ENCODE measurements at regions not wholly inside any gene's neighbourhood (a gene's known extent, or its start where the extent isn't known, plus 50 kb on each side); places are given as distances from the start of the nearest gene placed in this dataset.

DNA sequence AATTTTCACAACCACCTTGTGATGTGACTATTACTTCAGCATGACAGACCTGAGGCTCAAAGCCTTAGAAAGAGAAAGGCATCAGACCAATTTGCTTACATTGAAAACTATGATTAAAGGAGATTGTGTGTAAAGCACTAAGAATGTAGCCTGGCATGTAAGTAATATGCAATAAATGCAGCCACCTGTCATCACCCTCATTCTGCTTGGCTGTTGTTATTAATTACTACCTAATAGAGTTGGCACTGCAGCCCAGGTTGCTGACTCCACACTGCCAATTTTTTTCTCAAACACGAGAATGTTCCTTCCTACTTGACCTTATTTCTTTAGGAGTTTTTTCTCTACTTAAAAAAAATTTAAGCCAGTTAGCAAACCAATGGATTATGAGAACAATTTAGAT lies 61.2 kb upstream of the NPVF start:
- Histone ChIP-seq H3K4me1 (ENCODE audit: control insufficient read depth in 1 of 2, extremely low read depth in 1 of 2, insufficient read depth in 2 of 2, low read length in 2 of 2) (no peaks in the 10 kb centered on the region), H3K36me3 (ENCODE audit: control insufficient read depth in 2 of 2, extremely low read depth in 1 of 2, insufficient read depth in 1 of 2, low read length in 1 of 2) (no peaks in the 10 kb centered on the region), H3K27me3 (replicated peaks in 1 of 2; ENCODE audit: control insufficient read depth in 2 of 2, extremely low read depth in 1 of 2, insufficient read depth in 2 of 2, low read length in 1 of 2) (no peaks in the 10 kb centered on the region), H3K27ac (ENCODE audit: low read length) (no peak overlapping the region), H3K4me3 (ENCODE audit: control insufficient read depth in 1 of 2, extremely low read depth in 1 of 2, low read length in 1 of 2) (no peak overlapping the region), H3K9me3 (no peaks in the 10 kb centered on the region)
- Mint-ChIP-seq H3K27ac (no peak overlapping the region), H3K4me1 (no peaks in the 10 kb centered on the region), H3K9me3 (no peaks in the 10 kb centered on the region), H3K4me3 (no peak overlapping the region), H3K27me3 (peaks cover 0 to 11% of the 10 kb centered on the region in 2 donors), H3K36me3 (no peaks in the 10 kb centered on the region)
- DNase-seq (no peak), ATAC-seq (replicated peaks in 1 of 4) (no peak)
- ChIA-PET CTCF (no interaction called here), POLR2A (no interaction called here)
- WGBS (ENCODE audit: insufficient coverage) = no CpG with 5 or more reads among the region's 1 CpG

DNA sequence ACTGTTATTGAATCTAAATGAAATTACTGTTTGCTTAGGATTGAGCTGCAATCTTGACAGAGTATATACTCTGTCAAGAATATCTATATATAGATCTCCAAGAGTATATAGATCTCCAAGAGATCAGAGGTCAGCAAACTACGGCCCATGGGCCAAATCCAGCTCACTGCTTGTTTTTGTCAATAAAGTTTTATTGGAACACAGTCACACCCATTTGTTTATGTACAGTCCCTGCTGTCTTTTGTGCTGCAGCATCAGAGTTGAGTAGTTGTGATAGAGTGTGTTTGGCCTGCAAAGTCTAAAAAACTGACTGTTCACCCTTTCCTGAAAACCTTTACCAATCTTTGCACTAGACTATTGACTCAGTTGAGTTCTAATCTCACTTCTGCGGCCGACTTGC lies 66.3 kb upstream of the NPVF start:
- ChIA-PET POLR2A (no interaction called here), CTCF (no interaction called here)
- Mint-ChIP-seq H3K4me3 (no peak overlapping the region), H3K27me3 (peaks cover 0 to 5% of the 10 kb centered on the region in 2 donors), H3K9me3 (no peaks in the 10 kb centered on the region), H3K27ac (no peak overlapping the region), H3K36me3 (no peaks in the 10 kb centered on the region), H3K4me1 (no peaks in the 10 kb centered on the region)
- ATAC-seq (replicated peaks in 1 of 4) = no peak
- H3K4me1 ChIP-seq (ENCODE audit: control insufficient read depth in 1 of 2, extremely low read depth in 1 of 2, insufficient read depth in 2 of 2, low read length in 2 of 2) = no peaks in the 10 kb centered on the region
- no peaks in the 10 kb centered on the region for H3K36me3 ChIP-seq (ENCODE audit: control insufficient read depth in 2 of 2, extremely low read depth in 1 of 2, insufficient read depth in 1 of 2, low read length in 1 of 2)
- H3K4me3 ChIP-seq (ENCODE audit: control insufficient read depth in 1 of 2, extremely low read depth in 1 of 2, low read length in 1 of 2) = no peak overlapping the region
- no peak overlapping the region for H3K27ac ChIP-seq (ENCODE audit: low read length)
- WGBS (ENCODE audit: insufficient coverage) = no CpG with 5 or more reads among the region's 3 CpGs
- H3K9me3 ChIP-seq = no peaks in the 10 kb centered on the region
- no peak for DNase-seq
- no peaks in the 10 kb centered on the region for H3K27me3 ChIP-seq (replicated peaks in 1 of 2; ENCODE audit: control insufficient read depth in 2 of 2, extremely low read depth in 1 of 2, insufficient read depth in 2 of 2, low read length in 1 of 2)

DNA sequence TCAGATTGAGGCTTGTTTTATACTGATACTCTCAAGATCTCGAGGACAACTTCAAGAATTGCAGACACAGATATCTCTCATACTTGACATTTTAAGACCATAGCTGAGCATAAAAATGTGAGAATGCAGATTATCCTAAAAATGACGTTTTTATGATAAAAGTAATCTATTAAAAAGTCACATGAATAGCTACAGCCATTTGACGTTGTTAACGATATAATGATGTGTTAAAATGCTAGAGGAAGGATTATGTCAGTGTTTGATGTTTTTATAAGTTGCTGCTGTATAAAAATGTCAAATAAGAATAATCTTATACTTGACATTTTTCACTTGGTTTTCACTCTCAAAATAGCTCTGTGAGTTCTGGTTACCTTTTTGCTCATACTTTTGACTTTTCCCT lies 67.1 kb upstream of the NPVF start:
- POLR2A ChIA-PET = no interaction called here
- H3K9me3 ChIP-seq = no peaks in the 10 kb centered on the region
- Mint-ChIP-seq H3K36me3 (no peaks in the 10 kb centered on the region), H3K27ac (no peak overlapping the region), H3K27me3 (peaks cover 0 to 2% of the 10 kb centered on the region in 2 donors), H3K9me3 (no peaks in the 10 kb centered on the region), H3K4me1 (no peaks in the 10 kb centered on the region), H3K4me3 (no peak overlapping the region)
- no CpG with 5 or more reads among the region's 4 CpGs for WGBS (ENCODE audit: insufficient coverage)
- H3K27ac ChIP-seq (ENCODE audit: low read length) = no peak overlapping the region
- H3K4me3 ChIP-seq (ENCODE audit: control insufficient read depth in 1 of 2, extremely low read depth in 1 of 2, low read length in 1 of 2) = no peak overlapping the region
- ATAC-seq (replicated peaks in 1 of 4) = no peak
- no peaks in the 10 kb centered on the region for H3K27me3 ChIP-seq (replicated peaks in 1 of 2; ENCODE audit: control insufficient read depth in 2 of 2, extremely low read depth in 1 of 2, insufficient read depth in 2 of 2, low read length in 1 of 2)
- H3K36me3 ChIP-seq (ENCODE audit: control insufficient read depth in 2 of 2, extremely low read depth in 1 of 2, insufficient read depth in 1 of 2, low read length in 1 of 2) = no peaks in the 10 kb centered on the region
- DNase-seq = no peak
- H3K4me1 ChIP-seq (ENCODE audit: control insufficient read depth in 1 of 2, extremely low read depth in 1 of 2, insufficient read depth in 2 of 2, low read length in 2 of 2) = no peaks in the 10 kb centered on the region
- CTCF ChIA-PET = no interaction called here

DNA sequence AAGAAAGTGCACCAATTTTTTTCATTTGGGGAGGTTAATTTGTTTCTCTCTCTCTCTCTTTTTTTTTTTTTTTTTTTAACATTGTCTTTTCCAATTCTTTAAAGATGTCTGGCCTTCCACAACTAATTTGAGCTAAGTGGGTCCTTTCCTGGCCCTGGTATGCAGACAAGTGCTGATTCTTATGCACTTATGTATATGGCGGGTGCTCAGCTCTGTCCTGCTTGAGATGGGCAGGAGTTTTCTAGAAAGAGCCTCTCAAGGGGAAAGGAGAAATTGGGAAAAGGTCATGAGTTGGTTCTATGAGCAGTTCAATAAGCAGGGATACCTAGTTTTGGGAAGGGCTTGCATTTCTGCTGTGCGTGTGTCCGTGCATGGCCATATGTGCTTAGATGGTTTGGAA lies 67.8 kb upstream of the NPVF start:
- Mint-ChIP-seq H3K4me1 (no peaks in the 10 kb centered on the region), H3K9me3 (no peaks in the 10 kb centered on the region), H3K4me3 (no peak overlapping the region), H3K27ac (no peak overlapping the region), H3K27me3 (peaks cover 0 to 6% of the 10 kb centered on the region in 2 donors), H3K36me3 (no peaks in the 10 kb centered on the region)
- Histone ChIP-seq H3K36me3 (ENCODE audit: control insufficient read depth in 2 of 2, extremely low read depth in 1 of 2, insufficient read depth in 1 of 2, low read length in 1 of 2) (no peaks in the 10 kb centered on the region), H3K27ac (ENCODE audit: low read length) (no peak overlapping the region), H3K4me3 (ENCODE audit: control insufficient read depth in 1 of 2, extremely low read depth in 1 of 2, low read length in 1 of 2) (no peak overlapping the region), H3K4me1 (ENCODE audit: control insufficient read depth in 1 of 2, extremely low read depth in 1 of 2, insufficient read depth in 2 of 2, low read length in 2 of 2) (no peaks in the 10 kb centered on the region), H3K9me3 (no peaks in the 10 kb centered on the region), H3K27me3 (replicated peaks in 1 of 2; ENCODE audit: control insufficient read depth in 2 of 2, extremely low read depth in 1 of 2, insufficient read depth in 2 of 2, low read length in 1 of 2) (no peaks in the 10 kb centered on the region)
- POLR2A ChIA-PET = no interaction called here
- CTCF ChIA-PET = interaction anchor here in 1 of 2 donors (0.7 kb wide), 2 partner anchors 9 to 23 kb away, joined by 3 to 4 read pairs; no protein-coding TSS in a partner anchor
- no peak for DNase-seq
- 88% methylated on average over 1 of the region's 3 CpGs for WGBS (ENCODE audit: insufficient coverage)
- ATAC-seq (replicated peaks in 1 of 4) = no peak

DNA sequence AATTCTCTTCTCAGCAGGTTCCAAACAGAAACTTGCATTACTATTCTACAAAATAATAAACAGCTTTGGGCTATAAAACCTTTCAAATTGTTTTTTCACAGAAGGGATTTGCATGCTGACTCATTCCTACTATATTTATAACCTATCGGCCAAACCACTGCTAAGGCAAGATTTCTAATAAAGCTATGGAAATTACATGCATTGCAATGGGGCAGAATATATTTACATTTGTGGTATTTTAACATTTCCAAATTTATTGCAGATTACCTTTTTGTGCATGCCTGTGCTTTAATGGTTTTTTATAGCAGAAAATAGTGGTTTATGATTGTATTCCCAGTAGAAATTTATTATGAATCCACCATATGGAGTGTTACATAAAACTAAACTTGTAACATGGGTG lies 69.0 kb upstream of the NPVF start:
- H3K36me3 Mint-ChIP-seq = no peaks in the 10 kb centered on the region
- Histone ChIP-seq H3K9me3 (no peaks in the 10 kb centered on the region), H3K4me1 (ENCODE audit: control insufficient read depth in 1 of 2, extremely low read depth in 1 of 2, insufficient read depth in 2 of 2, low read length in 2 of 2) (no peaks in the 10 kb centered on the region), H3K27me3 (replicated peaks in 1 of 2; ENCODE audit: control insufficient read depth in 2 of 2, extremely low read depth in 1 of 2, insufficient read depth in 2 of 2, low read length in 1 of 2) (no peaks in the 10 kb centered on the region), H3K4me3 (ENCODE audit: control insufficient read depth in 1 of 2, extremely low read depth in 1 of 2, low read length in 1 of 2) (no peak overlapping the region), H3K36me3 (ENCODE audit: control insufficient read depth in 2 of 2, extremely low read depth in 1 of 2, insufficient read depth in 1 of 2, low read length in 1 of 2) (no peaks in the 10 kb centered on the region), H3K27ac (ENCODE audit: low read length) (no peak overlapping the region)
- CTCF ChIA-PET = no interaction called here
- WGBS (ENCODE audit: insufficient coverage) = no CpG with 5 or more reads among the region's 1 CpG
- peaks cover 0 to 6% of the 10 kb centered on the region in 2 donors for H3K27me3 Mint-ChIP-seq
- no peaks in the 10 kb centered on the region for H3K9me3 Mint-ChIP-seq
- no peak overlapping the region for H3K27ac Mint-ChIP-seq
- no peaks in the 10 kb centered on the region for H3K4me1 Mint-ChIP-seq
- no peak for DNase-seq
- no peak overlapping the region for H3K4me3 Mint-ChIP-seq
- POLR2A ChIA-PET = no interaction called here
- ATAC-seq (replicated peaks in 1 of 4) = no peak

DNA sequence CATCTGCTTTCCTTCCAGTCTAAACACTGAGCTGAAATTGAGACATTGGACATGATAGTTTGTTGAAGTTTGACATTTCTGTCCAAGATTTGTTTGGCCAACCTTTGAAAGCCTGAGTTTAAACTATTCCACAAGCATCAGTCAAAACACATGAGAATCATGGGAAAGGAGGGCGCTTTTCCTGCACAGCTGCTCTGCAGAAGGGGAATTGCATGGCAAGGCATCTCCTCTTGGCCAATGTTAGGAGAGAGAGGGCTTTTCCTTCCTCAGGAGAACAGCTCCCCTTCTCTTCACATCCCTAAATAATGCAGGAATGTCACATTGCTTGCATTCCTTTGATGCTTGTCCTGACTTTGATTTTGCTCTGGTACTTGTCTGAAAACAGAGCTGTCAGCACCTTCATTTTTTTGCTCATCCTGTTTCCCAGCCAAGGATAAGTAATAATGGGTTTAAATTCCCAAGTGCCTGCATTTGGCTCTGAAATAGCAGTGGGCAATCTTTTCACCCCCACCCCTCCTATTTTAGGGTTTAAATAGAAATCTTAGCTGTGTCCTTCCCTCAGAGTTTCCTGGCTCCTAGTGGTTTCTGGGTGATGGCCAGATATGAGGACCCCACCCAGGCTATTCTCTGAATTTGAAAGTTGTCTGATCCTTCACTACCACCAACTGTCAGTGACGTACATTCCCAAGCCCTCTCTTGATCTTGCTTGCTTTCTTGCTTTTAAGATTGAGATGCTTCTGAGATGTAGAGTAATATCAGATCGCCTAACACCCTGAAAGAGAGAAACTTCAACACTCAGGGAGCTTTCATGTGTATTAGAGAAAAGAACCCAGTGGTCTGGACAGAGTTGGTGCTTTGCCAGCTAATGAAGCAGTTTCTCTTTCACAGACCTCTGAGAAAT lies 75.2 kb upstream of the NPVF start:
- no peak overlapping the region for H3K27ac ChIP-seq (ENCODE audit: low read length)
- H3K27me3 Mint-ChIP-seq = peaks cover 9 to 25% of the 10 kb centered on the region in 2 donors
- H3K27ac Mint-ChIP-seq = no peak overlapping the region
- no peaks in the 10 kb centered on the region for H3K36me3 Mint-ChIP-seq
- no peak overlapping the region for H3K4me3 Mint-ChIP-seq
- no peaks in the 10 kb centered on the region for H3K27me3 ChIP-seq (replicated peaks in 1 of 2; ENCODE audit: control insufficient read depth in 2 of 2, extremely low read depth in 1 of 2, insufficient read depth in 2 of 2, low read length in 1 of 2)
- POLR2A ChIA-PET = interaction anchor here in 1 of 2 donors (0.6 kb wide), 1 partner anchor 1037 kb away, joined by 4 read pairs; no protein-coding TSS in a partner anchor
- no peaks in the 10 kb centered on the region for H3K9me3 Mint-ChIP-seq
- H3K36me3 ChIP-seq (ENCODE audit: control insufficient read depth in 2 of 2, extremely low read depth in 1 of 2, insufficient read depth in 1 of 2, low read length in 1 of 2) = no peaks in the 10 kb centered on the region
- WGBS (ENCODE audit: insufficient coverage) = no CpG with 5 or more reads among the region's 3 CpGs
- DNase-seq (no peak), ATAC-seq (replicated peaks in 1 of 4) (no peak)
- CTCF ChIA-PET = interaction anchor here in 1 of 2 donors (1.1 kb wide), 1 partner anchor 86 kb away, joined by 5 read pairs; no protein-coding TSS in a partner anchor
- H3K4me3 ChIP-seq (ENCODE audit: control insufficient read depth in 1 of 2, extremely low read depth in 1 of 2, low read length in 1 of 2) = no peak overlapping the region
- no peaks in the 10 kb centered on the region for H3K9me3 ChIP-seq
- H3K4me1 Mint-ChIP-seq = no peaks in the 10 kb centered on the region
- no peaks in the 10 kb centered on the region for H3K4me1 ChIP-seq (ENCODE audit: control insufficient read depth in 1 of 2, extremely low read depth in 1 of 2, insufficient read depth in 2 of 2, low read length in 2 of 2)
